SK-N-SH (cell line): ENCODE measurements at regions not wholly inside any gene's neighbourhood (a gene's known extent, or its start where the extent isn't known, plus 50 kb on each side); places are given as distances from the start of the nearest gene placed in this dataset.

ENCODE experiments used
- CTCF ChIA-PET: fragments of 300-600, 350-600 bp; formaldehyde crosslinking; extraction: SDS; loops from one replicate; lab custom pipeline; 2021; lab: Yijun Ruan, JAX
- POLR2A ChIA-PET: fragments of 350-600 bp; sonication (Branson Sonifier 250); formaldehyde crosslinking; extraction: SDS; loops from one replicate; lab custom pipeline; 2020; ENCODE audit warnings: antibody characterized with exemption, inconsistent platforms; lab: Yijun Ruan, JAX
- DNase-seq: peaks from one replicate; pipeline ENCODE4 v3.0.0; 2012
- H2AFZ ChIP-seq: fragments of 200-600 bp; sonication (generic); 2 replicates; pipeline ENCODE4 v1.8.1; 2016; ENCODE audit warnings: antibody characterized with exemption, mild to moderate bottlenecking, low read depth
- H3F3A ChIP-seq: fragments of 200-600 bp; sonication (generic); replicated peaks from 2 replicates; pipeline ENCODE3; 2016; ENCODE audit warnings: antibody characterized with exemption, mild to moderate bottlenecking; ENCODE audit not compliant: insufficient read depth
- H3K27ac ChIP-seq, 2 experiments: fragments of 200-500 bp in 1 of 2; fragments of 200-600 bp in 1 of 2; sonication (Bioruptor generic) in 1 of 2; sonication (generic), shearing (Covaris generic) in 1 of 2; 2 replicates each; pipeline versions ENCODE4 v1.5.1 to v1.6.1; 2014 to 2016; ENCODE audit warnings: low read depth in 2 of 2, inconsistent platforms in 1 of 2, low read length in 1 of 2, mild to moderate bottlenecking in 1 of 2, mixed read lengths in 1 of 2
- H3K27me3 ChIP-seq: fragments of 200-600 bp; sonication (generic), shearing (Covaris generic); 2 replicates; pipeline ENCODE4 v1.6.1; 2016; ENCODE audit warnings: mixed run types; ENCODE audit not compliant: insufficient read depth
- H3K36me3 ChIP-seq, 2 experiments: fragments of 200-500 bp in 1 of 2; fragments of 200-600 bp in 1 of 2; sonication (Bioruptor generic) in 1 of 2; sonication (generic) in 1 of 2; replicated peaks in 1 of 2; 2 replicates each; pipeline versions ENCODE3 to v1.5.1; 2014 to 2016; ENCODE audit warnings: low read length in 1 of 2, mild to moderate bottlenecking in 1 of 2; ENCODE audit not compliant: insufficient read depth in 2 of 2, control insufficient read depth in 1 of 2
- H3K4me1 ChIP-seq, 2 experiments: fragments of 200-500 bp in 1 of 2; fragments of 200-600 bp in 1 of 2; sonication (Bioruptor generic) in 1 of 2; sonication (generic), shearing (Covaris generic) in 1 of 2; 2 replicates each; pipeline versions ENCODE4 v1.5.1 to v1.6.1; 2014 to 2016; ENCODE audit warnings: low read depth in 1 of 2, low read length in 1 of 2, mixed run types in 1 of 2; ENCODE audit not compliant: insufficient read depth in 2 of 2, control insufficient read depth in 1 of 2
- H3K4me2 ChIP-seq: fragments of 200-600 bp; sonication (generic), shearing (Covaris generic); 2 replicates; pipeline ENCODE4 v1.6.1; 2017; ENCODE audit warnings: mixed run types
- H3K4me3 ChIP-seq, 2 experiments: fragments of 200-500 bp in 1 of 2; fragments of 200-600 bp in 1 of 2; sonication (Bioruptor generic) in 1 of 2; sonication (generic), shearing (Covaris generic) in 1 of 2; 2 replicates each; pipeline versions ENCODE4 v1.5.1 to v1.8.1; 2014 to 2016; ENCODE audit warnings: low read depth in 2 of 2, inconsistent platforms in 1 of 2, low read length in 1 of 2, mild to moderate bottlenecking in 1 of 2, mixed read lengths in 1 of 2, moderate library complexity in 1 of 2
- H3K79me2 ChIP-seq: fragments of 200-600 bp; sonication (generic); 2 replicates; pipeline ENCODE4 v1.8.1; 2017; ENCODE audit warnings: mild to moderate bottlenecking; ENCODE audit not compliant: insufficient read depth
- H3K9ac ChIP-seq: fragments of 200-600 bp; sonication (generic); 2 replicates; pipeline ENCODE4 v1.6.1; 2017; ENCODE audit warnings: mixed run types
- H3K9me2 ChIP-seq: fragments of 200-600 bp; sonication (generic); 2 replicates; pipeline ENCODE4 v1.6.1; 2017; ENCODE audit warnings: mixed run types
- H3K9me3 ChIP-seq: fragments of 200-600 bp; sonication (generic); 2 replicates; pipeline ENCODE4 v1.6.1; 2017; ENCODE audit warnings: mixed run types, mild to moderate bottlenecking, moderate library complexity
- H4K20me1 ChIP-seq: fragments of 200-600 bp; sonication (generic); 2 replicates; pipeline ENCODE4 v1.6.1; 2017; ENCODE audit warnings: mild to moderate bottlenecking, mixed run types; ENCODE audit not compliant: insufficient read depth
- CTCF ChIP-seq: fragments of 200-600 bp; sonication (generic); IDR thresholded peaks from 2 replicates; pipeline ENCODE4 v1.6.1; 2017; ENCODE audit warnings: antibody characterized with exemption, mild to moderate bottlenecking, moderate library complexity
- ELF1 ChIP-seq: IDR thresholded peaks from 2 replicates; pipeline ENCODE4 v1.4.0; 2012
- EP300 ChIP-seq, 2 experiments: IDR thresholded peaks; 2 replicates each; pipeline versions ENCODE4 v1.4.0 to v1.6.1; 2012; ENCODE audit warnings: borderline replicate concordance in 1 of 2, low read depth in 1 of 2, low read length in 1 of 2
- EZH2phosphoT487 ChIP-seq: fragments of 200-600 bp; sonication (generic); IDR thresholded peaks from 2 replicates; pipeline ENCODE4 v1.6.1; 2017; ENCODE audit warnings: low read depth, mixed run types, mild to moderate bottlenecking, antibody characterized with exemption, moderate library complexity, borderline replicate concordance
- FOXJ3 ChIP-seq: sonication (generic); formaldehyde crosslinking; IDR thresholded peaks from 2 replicates; pipeline ENCODE4 v1.5.1; 2020; ENCODE audit warnings: mild to moderate bottlenecking, missing genetic modification reagents
- FOXM1 ChIP-seq: IDR thresholded peaks from 2 replicates; pipeline ENCODE4 v1.4.0; 2012; ENCODE audit warnings: low read depth, mild to moderate bottlenecking
- GABPA ChIP-seq: IDR thresholded peaks from 2 replicates; pipeline ENCODE4 v1.4.0; 2012; ENCODE audit warnings: low read depth, mild to moderate bottlenecking
- GATA2 ChIP-seq: sonication (generic); formaldehyde crosslinking; IDR thresholded peaks from 2 replicates; pipeline ENCODE4 v1.5.0; 2020; ENCODE audit warnings: mild to moderate bottlenecking, missing genetic modification reagents
- MAX ChIP-seq: IDR thresholded peaks from 2 replicates; pipeline ENCODE4 v1.4.0; 2012; ENCODE audit warnings: low read depth
- MEF2A ChIP-seq: IDR thresholded peaks from 2 replicates; pipeline ENCODE4 v1.4.0; 2012; ENCODE audit warnings: low read depth, borderline replicate concordance
- MXI1 ChIP-seq: IDR thresholded peaks from 2 replicates; pipeline ENCODE4 v1.6.1; 2012; ENCODE audit warnings: mild to moderate bottlenecking, low read depth, low read length, improper control_type of control experiment
- NRF1 ChIP-seq: IDR thresholded peaks from 2 replicates; pipeline ENCODE4 v1.6.1; 2012; ENCODE audit warnings: low read depth, mild to moderate bottlenecking, low read length
- RAD21 ChIP-seq: IDR thresholded peaks from 2 replicates; pipeline ENCODE4 v1.6.1; 2012; ENCODE audit warnings: mild to moderate bottlenecking, low read length
- RCOR1 ChIP-seq: fragments of 150-350 bp; IDR thresholded peaks from 2 replicates; pipeline ENCODE4 v1.6.1; 2017; ENCODE audit warnings: antibody characterized with exemption, low read length
- RXRA ChIP-seq: IDR thresholded peaks from 2 replicates; pipeline ENCODE4 v1.4.0; 2012; ENCODE audit warnings: low read depth, mild to moderate bottlenecking, borderline replicate concordance
- SIN3A ChIP-seq: IDR thresholded peaks from 2 replicates; pipeline ENCODE4 v1.6.1; 2012; ENCODE audit warnings: low read depth, mild to moderate bottlenecking, low read length, moderate library complexity, borderline replicate concordance
- SMC3 ChIP-seq: IDR thresholded peaks from 2 replicates; pipeline ENCODE4 v1.6.1; 2012; ENCODE audit warnings: low read depth, low read length, improper control_type of control experiment
- TCF12 ChIP-seq: IDR thresholded peaks from 2 replicates; pipeline ENCODE4 v1.4.0; 2012
- USF1 ChIP-seq: IDR thresholded peaks from 2 replicates; pipeline ENCODE4 v1.4.0; 2012; ENCODE audit warnings: low read depth, borderline replicate concordance
- WGBS: methylation state at CpG from one replicate; pipeline ENCODE4 v1.1.6; 2017; ENCODE audit warnings: low lambda C conversion rate; 5-methylcytosine and 5-hydroxymethylcytosine counted together
- TF ChIP-seq, protein P1 (sequence below): IDR thresholded peaks from 2 replicates; pipeline ENCODE4; 2012

DNA sequence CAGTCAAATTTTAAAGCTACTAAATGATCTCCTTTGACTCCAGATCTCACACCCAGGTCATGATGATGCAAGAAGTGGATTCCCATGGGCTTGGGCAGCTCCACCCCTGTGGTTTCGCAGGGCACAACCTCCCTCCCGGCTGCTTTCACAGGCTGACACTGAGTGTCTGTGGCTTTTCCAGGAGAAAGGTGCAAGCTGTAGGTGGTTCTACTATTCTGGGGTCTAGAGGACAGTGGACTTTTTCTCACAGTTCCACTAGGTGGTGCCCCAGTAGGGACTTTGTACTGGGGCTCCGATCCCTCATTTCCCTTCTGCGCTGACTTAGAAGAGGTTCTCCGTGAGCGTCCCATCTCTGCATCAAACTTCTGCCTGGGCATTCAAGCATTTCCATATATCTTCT lies 845.2 kb downstream of the PCDH18 start:
- H4K20me1 ChIP-seq, result no peaks in the 10 kb centered on the region
- no peaks in the 10 kb centered on the region for H3K4me1 ChIP-seq
- TF ChIP-seq USF1 (no peak), RXRA (no peak), EZH2phosphoT487 (no peak), MAX (no peak), TCF12 (no peak), CTCF (peak; percentile 36), SIN3A (no peak), MEF2A (no peak), NRF1 (no peak), FOXJ3 (no peak), EP300 (IDR thresholded peaks at IDR 0.05; ENCODE audit: borderline replicate concordance in 1 of 2, low read depth in 1 of 2, low read length in 1 of 2) (no peak), RAD21 (peak; percentile 40), MXI1 (no peak)
- CTCF ChIA-PET, result interaction anchor here (1.0 to 1.6 kb wide), 4 partner anchors 9 to 177 kb away, joined by 3 to 6 read pairs (median 4); no protein-coding TSS in a partner anchor
- H3K9me3 ChIP-seq, result no peaks in the 10 kb centered on the region
- H3K4me3 ChIP-seq, result no peak overlapping the region
- H3K27me3 ChIP-seq, result no peaks in the 10 kb centered on the region
- no peak overlapping the region for H2AFZ ChIP-seq
- whole genome bisulfite sequencing, result 94% methylated on average over 5 of the region's 6 CpGs
- H3K36me3 ChIP-seq, result no peaks in the 10 kb centered on the region
- no peak for DNase-seq
- no peaks in the 10 kb centered on the region for H3K79me2 ChIP-seq
- no peak overlapping the region for H3K27ac ChIP-seq
- H3K9me2 ChIP-seq, result no peaks in the 10 kb centered on the region
- no peaks in the 10 kb centered on the region for H3F3A ChIP-seq
- POLR2A ChIA-PET, result no interaction called here
- H3K9ac ChIP-seq, result no peak overlapping the region
- H3K4me2 ChIP-seq, result no peak overlapping the region

GRCh38 chr4:136680761-136681160 lies 851.5 kb downstream of the PCDH18 start:
- no peak overlapping the region for H2AFZ ChIP-seq
- H3K4me1 ChIP-seq, result peaks cover 0 to 4% of the 10 kb centered on the region in 2 experiments; a peak in 2 of 4 replicates
- DNase-seq, result no peak
- no peak overlapping the region; a peak in 2 of 4 replicates for H3K27ac ChIP-seq
- no peak overlapping the region for H3K4me2 ChIP-seq
- no peaks in the 10 kb centered on the region for H4K20me1 ChIP-seq
- no peaks in the 10 kb centered on the region for H3K27me3 ChIP-seq
- POLR2A ChIA-PET, result no interaction called here
- H3F3A ChIP-seq, result no peaks in the 10 kb centered on the region
- TF ChIP-seq CTCF, result no peak
- TF ChIP-seq, protein P1, sequence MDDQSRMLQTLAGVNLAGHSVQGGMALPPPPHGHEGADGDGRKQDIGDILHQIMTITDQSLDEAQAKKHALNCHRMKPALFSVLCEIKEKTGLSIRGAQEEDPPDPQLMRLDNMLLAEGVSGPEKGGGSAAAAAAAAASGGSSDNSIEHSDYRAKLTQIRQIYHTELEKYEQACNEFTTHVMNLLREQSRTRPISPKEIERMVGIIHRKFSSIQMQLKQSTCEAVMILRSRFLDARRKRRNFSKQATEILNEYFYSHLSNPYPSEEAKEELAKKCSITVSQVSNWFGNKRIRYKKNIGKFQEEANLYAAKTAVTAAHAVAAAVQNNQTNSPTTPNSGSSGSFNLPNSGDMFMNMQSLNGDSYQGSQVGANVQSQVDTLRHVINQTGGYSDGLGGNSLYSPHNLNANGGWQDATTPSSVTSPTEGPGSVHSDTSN, result no peak
- TF ChIP-seq SMC3, result no peak
- no peak for TF ChIP-seq RCOR1
- TF ChIP-seq EZH2phosphoT487, result no peak
- no peak for TF ChIP-seq MEF2A
- no peak for TF ChIP-seq EP300 (IDR thresholded peaks at IDR 0.05; ENCODE audit: borderline replicate concordance in 1 of 2, low read depth in 1 of 2, low read length in 1 of 2)
- no peak for TF ChIP-seq MXI1
- no peak for TF ChIP-seq GABPA
- no peak for TF ChIP-seq ELF1
- no peak for TF ChIP-seq FOXM1
- TF ChIP-seq GATA2 (CRISPR knock-in tag), result no peak
- TF ChIP-seq FOXJ3, result no peak
- H3K9me2 ChIP-seq, result no peaks in the 10 kb centered on the region
- CTCF ChIA-PET, result interaction anchor here (0.6 kb wide), 1 partner anchor 23 kb away, joined by 3 read pairs; no protein-coding TSS in a partner anchor
- H3K36me3 ChIP-seq, result no peaks in the 10 kb centered on the region
- H3K79me2 ChIP-seq, result no peaks in the 10 kb centered on the region
- WGBS, result 8% methylated on average over 1 of the region's 1 CpG
- H3K9me3 ChIP-seq, result no peaks in the 10 kb centered on the region
- no peak overlapping the region for H3K9ac ChIP-seq
- no peak overlapping the region for H3K4me3 ChIP-seq
